ENCODE measurements at regions not wholly inside any gene's neighbourhood (a gene's known extent, or its start where the extent isn't known, plus 50 kb on each side); places are given as distances from the start of the nearest gene placed in this dataset.

- no peak overlapping the region for H3K4me3 ChIP-seq (ENCODE audit: low read depth, low read length)
- POLR2A ChIA-PET = no interaction called here
- no peak for TF ChIP-seq CTCF (IDR thresholded peaks at IDR 0.05; ENCODE audit: insufficient read depth, low read length, missing control alignments)
- CTCF ChIA-PET = no interaction called here
- DNase-seq (ENCODE audit: low read depth, low spot score) = no peak
Observed at GRCh38 chr5:133746834-133747233, 134.5 kb upstream of the FSTL4 start.

- ChIA-PET CTCF (no interaction called here), POLR2A (no interaction called here)
- H3K4me3 ChIP-seq (ENCODE audit: low read depth, low read length) = no peak overlapping the region
- no peak for DNase-seq (ENCODE audit: low read depth, low spot score)
- no peak for TF ChIP-seq CTCF (IDR thresholded peaks at IDR 0.05; ENCODE audit: insufficient read depth, low read length, missing control alignments)
Observed at GRCh38 chr5:133744960-133745308, 132.6 kb upstream of the FSTL4 start.

GRCh38 chr5:133744051-133744959 lies 132.0 kb upstream of the FSTL4 start:
- H3K4me3 ChIP-seq (ENCODE audit: low read depth, low read length) = no peak overlapping the region
- POLR2A ChIA-PET = no interaction called here
- DNase-seq (ENCODE audit: low read depth, low spot score) = no peak
- TF ChIP-seq CTCF (IDR thresholded peaks at IDR 0.05; ENCODE audit: insufficient read depth, low read length, missing control alignments) = no peak
- CTCF ChIA-PET = no interaction called here

- ChIA-PET CTCF (no interaction called here), POLR2A (no interaction called here)
- TF ChIP-seq CTCF (IDR thresholded peaks at IDR 0.05; ENCODE audit: insufficient read depth, low read length, missing control alignments) = no peak
- DNase-seq (ENCODE audit: low read depth, low spot score) = no peak
- H3K4me3 ChIP-seq (ENCODE audit: low read depth, low read length) = no peak overlapping the region
Observed at GRCh38 chr5:133742431-133742988, 130.2 kb upstream of the FSTL4 start.

GRCh38 chr5:133741818-133742355 lies 129.5 kb upstream of the FSTL4 start:
- no peak for DNase-seq (ENCODE audit: low read depth, low spot score)
- ChIA-PET POLR2A (no interaction called here), CTCF (no interaction called here)
- TF ChIP-seq CTCF (IDR thresholded peaks at IDR 0.05; ENCODE audit: insufficient read depth, low read length, missing control alignments) = no peak
- no peak overlapping the region for H3K4me3 ChIP-seq (ENCODE audit: low read depth, low read length)

GRCh38 chr5:133741396-133741795 lies 129.1 kb upstream of the FSTL4 start:
- H3K4me3 ChIP-seq (ENCODE audit: low read depth, low read length) = no peak overlapping the region
- CTCF ChIA-PET = no interaction called here
- DNase-seq (ENCODE audit: low read depth, low spot score) = no peak
- POLR2A ChIA-PET = no interaction called here
- no peak for TF ChIP-seq CTCF (IDR thresholded peaks at IDR 0.05; ENCODE audit: insufficient read depth, low read length, missing control alignments)
